Gastroesophageal sphincter (tissue), 3 donors: ENCODE measurements at regions not wholly inside any gene's neighbourhood (a gene's known extent, or its start where the extent isn't known, plus 50 kb on each side); places are given as distances from the start of the nearest gene placed in this dataset.
"Not testable (repeated sequence)": the region's sequence is repeated elsewhere in the genome, so short reads cannot be mapped to it uniquely, and the experiment has no call there.

Experiments
- EP300 ChIP-seq: sonication (generic); formaldehyde crosslinking; IDR thresholded peaks from one replicate; pipeline ENCODE4 v1.6.1; 2017; ENCODE audit warnings: antibody characterized with exemption, mild to moderate bottlenecking
- POLR2AphosphoS5 ChIP-seq: sonication (generic); formaldehyde crosslinking; IDR thresholded peaks from one replicate; pipeline ENCODE4 v1.6.1; 2017; ENCODE audit warnings: antibody characterized with exemption
- TF ChIP-seq, protein P1 (sequence below), 4 experiments: fragments of 200-600 bp in 2 of 4; fragments of 450-650 bp in 2 of 4; sonication (generic) in 1 of 4; IDR thresholded peaks; one replicate each; pipeline ENCODE4 v1.5.1; 2017 to 2019; ENCODE audit warnings: antibody characterized with exemption in 4 of 4, mild to moderate bottlenecking in 2 of 4, moderate library complexity in 2 of 4

DNA sequence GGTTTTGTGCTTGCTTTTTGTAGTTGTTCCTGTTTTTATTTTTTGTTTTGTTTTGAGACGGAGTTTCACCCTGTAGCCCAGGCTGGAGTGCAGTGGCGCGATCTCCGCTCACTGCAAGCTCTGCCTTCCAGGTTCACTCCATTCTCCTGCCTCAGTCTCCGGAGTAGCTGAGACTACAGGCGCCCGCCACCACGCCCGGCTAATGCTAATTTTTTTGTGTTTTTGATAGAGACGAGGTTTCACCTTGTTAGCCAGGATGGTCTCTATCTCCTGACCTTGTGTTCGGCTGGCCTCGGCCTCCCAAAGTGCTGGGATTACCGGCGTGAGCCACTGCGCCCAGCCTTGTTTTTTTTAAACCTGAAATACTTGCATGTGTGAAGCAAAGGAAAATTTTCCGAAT, 908.8 kb upstream of the PIK3C3 start:
- TF ChIP-seq, protein P1, sequence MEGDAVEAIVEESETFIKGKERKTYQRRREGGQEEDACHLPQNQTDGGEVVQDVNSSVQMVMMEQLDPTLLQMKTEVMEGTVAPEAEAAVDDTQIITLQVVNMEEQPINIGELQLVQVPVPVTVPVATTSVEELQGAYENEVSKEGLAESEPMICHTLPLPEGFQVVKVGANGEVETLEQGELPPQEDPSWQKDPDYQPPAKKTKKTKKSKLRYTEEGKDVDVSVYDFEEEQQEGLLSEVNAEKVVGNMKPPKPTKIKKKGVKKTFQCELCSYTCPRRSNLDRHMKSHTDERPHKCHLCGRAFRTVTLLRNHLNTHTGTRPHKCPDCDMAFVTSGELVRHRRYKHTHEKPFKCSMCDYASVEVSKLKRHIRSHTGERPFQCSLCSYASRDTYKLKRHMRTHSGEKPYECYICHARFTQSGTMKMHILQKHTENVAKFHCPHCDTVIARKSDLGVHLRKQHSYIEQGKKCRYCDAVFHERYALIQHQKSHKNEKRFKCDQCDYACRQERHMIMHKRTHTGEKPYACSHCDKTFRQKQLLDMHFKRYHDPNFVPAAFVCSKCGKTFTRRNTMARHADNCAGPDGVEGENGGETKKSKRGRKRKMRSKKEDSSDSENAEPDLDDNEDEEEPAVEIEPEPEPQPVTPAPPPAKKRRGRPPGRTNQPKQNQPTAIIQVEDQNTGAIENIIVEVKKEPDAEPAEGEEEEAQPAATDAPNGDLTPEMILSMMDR (IDR thresholded peaks at IDR 0.05) = not testable (repeated sequence)
- not testable (repeated sequence) for TF ChIP-seq EP300, POLR2AphosphoS5
